ENCODE measurements at regions not wholly inside any gene's neighbourhood (a gene's known extent, or its start where the extent isn't known, plus 50 kb on each side); places are given as distances from the start of the nearest gene placed in this dataset.

DNA sequence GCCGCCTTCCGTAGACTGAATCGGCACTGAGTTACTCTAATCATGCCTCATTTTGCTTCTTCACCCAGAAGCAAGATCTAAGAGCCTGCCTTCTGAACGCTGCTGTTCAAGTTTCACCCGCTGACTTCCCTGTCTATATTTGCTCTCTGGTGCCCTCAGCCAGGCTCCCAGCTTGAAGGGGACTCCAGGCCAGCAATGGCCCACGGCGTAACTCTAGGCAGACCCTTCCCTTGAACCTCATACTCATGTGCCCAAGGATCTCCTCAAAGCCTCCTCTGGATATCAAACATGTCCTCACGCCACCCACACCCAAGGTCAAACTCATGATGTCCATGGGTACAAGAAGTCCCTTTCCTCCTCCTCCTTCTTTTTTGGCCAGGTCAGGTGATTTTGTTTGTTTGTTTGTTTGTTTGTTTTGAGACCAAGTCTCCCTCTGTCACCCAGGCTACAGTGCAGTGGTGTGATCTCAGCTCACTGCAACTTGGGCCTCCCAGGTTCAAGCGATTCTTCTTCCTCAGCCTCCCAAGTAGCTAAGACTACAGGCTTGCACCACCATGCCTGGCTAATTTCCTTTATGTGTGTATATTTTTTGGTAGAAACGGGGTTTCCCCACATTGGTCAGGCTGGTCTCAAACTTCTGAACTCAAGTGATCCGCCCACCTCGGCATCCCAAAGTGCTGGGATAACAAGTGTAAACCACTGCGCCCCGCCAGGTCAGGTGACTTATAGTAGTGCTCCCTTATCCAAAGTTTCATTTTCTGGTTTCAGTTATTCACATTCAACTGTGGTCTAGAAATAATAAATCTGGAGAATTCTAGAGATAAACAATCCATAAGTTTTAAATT is 239.0 kb downstream of the SYK start:
- DNase-seq (ENCODE audit: low read depth in 2 of 2), result no peak

DNA sequence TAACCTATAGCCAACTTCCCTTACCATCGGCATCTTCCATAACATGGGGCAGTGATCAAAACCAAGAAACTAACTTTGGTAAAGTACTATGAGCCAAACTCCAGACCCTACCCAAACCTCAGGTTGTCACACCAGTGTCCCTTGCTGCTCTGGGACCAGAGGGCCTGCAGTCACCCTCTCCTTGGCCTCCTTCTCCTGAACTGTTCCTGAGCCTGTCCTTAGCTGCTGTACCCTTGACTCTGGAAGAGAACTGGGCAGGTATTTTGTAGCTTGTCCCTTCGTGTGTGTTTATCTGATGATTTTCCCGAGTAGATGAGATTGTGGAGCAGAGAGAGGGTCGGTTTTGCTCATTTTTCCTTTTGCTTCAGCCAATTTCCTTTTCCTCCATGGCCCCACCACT is 240.4 kb downstream of the SYK start:
- DNase-seq (ENCODE audit: low read depth in 2 of 2), result no peak

DNA sequence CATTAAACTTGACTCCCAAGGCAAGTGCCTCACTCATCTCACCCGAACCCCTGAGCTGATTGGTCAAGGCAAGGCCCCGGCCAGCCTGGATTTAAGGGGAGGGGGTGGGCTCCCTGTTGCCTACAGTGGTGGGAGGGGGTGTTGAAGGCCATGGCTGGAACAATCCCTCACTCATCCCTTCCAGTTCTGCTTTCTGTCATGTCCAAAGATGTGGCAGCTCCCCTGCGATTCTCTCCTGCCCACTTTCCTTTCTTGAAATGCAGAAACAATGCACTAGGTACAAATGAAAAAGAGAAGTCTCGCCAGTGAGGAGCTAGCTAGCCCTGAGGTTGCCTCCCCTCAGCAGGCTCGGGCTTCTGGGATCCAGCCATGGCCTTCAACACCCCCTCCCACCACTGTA is 240.9 kb downstream of the SYK start:
- DNase-seq (ENCODE audit: low read depth in 2 of 2), result no peak

DNA sequence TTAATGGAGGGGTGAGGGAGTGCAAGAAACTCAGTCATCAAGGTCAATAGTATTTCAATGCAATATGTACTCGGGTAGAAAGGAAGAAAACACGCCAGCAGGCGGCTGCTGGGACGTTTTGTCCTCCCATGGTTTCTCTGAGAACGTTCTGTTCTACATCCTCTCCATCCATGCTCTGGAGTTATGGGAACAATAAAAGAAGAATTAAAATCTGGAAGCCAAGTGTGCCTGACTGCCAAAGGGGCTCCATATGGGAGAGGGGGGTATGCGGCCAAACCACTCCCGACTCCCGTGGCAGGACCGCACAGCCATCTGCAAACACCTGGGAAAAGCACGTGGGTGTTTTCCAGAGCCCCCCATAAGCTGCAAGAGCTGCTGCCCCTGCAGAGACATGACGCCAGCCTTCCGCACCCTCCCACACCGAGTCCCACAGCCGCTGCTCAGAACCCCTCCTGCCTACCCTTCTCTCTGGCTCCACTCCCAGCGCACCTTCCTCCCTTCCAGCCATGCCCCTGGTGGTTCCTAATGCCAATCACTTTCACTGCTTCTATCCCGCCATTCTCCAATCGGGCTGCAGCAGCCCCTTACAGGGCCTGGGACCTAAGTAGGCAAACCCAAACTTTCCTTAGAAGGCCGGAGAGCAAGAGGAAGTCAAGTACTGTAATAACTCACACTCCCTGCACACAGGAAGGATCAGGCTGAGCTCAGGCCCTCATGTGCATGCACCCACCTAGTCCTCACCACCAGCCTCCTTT is 241.6 kb downstream of the SYK start:
- DNase-seq (ENCODE audit: low read depth in 2 of 2), result no peak

DNA sequence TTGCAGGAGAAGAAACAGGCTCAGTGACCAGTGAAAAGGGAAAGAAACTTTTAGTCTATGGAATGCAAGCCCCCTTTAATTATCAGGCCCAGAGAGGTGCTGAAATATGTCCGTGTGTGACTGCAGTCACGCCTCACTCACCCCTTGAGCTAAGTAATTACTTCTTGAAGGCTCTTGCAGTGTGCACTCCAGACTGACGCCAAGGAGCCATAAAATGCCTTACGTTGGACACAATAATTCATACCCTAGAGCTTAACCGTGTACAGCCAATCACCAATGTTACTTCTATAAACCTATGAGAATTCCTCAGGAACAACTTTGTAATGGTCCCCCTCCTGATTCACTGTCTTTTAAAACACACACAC is 242.2 kb downstream of the SYK start:
- no peak for DNase-seq (ENCODE audit: low read depth in 2 of 2)

DNA sequence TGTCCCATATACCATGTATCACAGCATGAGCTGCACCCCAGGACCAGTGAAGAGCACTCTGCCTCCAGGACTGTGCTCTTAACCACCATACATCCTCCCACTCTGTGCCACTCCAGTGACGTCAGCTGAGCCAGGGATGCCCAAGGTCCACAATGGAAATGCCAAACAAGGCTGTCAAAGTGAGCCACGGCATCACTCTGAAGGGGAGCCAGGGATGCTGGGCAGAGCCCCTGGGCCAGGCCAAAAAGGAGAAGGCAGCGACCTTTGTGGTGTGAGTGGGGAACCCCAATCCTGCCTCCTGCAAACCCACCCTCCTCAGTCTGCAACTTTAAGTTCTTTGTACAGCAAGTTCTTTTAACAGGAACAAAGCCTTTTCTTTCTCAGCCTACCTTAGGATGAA is 242.7 kb downstream of the SYK start:
- no peak for DNase-seq (ENCODE audit: low read depth in 2 of 2)

DNA sequence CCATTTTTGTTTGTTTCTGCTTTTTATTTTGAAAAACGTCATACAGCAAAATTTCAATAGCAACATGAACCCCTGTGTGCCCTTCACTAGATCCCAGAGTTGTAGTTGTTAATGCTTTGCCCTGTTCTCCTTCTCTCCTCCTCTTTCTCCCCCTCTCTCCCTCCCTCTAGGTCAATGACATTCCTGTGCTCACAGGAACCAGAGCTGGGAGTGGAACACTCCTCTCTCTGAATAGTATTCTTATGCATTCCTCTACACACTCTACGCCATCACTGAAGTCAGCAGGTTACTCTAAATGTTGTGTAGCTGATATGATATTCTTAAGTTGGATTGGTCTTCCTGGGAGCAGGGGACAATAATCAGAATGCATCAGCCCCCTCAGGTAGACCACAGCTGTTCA is 243.4 kb downstream of the SYK start:
- no peak for DNase-seq (ENCODE audit: low read depth in 2 of 2)

DNA sequence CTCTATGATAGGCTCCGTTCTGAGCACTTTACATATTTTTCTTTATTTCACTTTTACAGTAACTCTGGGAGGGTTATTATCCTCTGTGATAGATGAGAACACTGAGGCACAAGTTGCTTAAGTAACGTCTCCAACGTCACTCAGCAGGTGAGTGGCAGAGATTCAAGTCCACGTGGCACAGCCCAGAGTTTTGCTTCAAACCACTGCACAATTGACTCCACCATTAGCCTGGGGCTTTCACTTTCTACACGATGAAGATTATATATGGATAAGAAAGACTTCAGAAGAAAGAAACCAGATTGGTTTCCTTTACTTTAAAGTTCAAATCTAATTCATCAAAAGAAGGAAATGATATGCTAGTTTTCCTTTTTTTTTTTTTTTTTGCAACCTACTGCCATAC is 245.9 kb downstream of the SYK start:
- peak; percentile 23 to 35 for DNase-seq (ENCODE audit: low read depth in 2 of 2)

DNA sequence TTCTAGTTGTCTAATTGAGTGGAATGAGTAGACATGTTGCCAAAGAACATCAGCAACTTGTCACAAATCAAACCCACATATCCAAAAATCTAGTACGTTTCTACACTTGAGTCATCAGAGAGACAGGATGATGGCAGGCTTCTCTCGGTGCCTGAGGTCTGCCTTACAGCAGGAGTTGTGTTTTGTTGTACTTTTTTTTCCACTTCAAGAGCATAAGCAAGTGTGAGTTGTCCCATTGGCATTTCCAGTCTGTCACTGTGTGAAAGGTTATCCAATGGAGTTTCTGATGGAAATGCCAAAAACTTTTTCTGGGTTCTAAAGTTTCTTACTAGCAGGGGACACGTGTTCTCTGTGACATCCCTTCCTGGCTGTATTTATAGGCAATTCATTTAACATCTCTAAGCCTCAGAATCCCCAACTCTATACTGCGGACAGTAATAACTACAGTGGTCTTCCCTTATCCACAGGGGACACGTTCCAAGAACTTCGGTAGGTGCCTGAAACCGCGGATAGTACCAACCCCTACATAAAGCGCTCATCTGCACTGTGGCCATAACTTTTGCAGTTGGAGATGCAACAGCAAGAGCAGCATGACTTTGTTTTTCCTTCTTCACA is 246.5 kb downstream of the SYK start:
- DNase-seq (ENCODE audit: low read depth in 2 of 2), result no peak

DNA sequence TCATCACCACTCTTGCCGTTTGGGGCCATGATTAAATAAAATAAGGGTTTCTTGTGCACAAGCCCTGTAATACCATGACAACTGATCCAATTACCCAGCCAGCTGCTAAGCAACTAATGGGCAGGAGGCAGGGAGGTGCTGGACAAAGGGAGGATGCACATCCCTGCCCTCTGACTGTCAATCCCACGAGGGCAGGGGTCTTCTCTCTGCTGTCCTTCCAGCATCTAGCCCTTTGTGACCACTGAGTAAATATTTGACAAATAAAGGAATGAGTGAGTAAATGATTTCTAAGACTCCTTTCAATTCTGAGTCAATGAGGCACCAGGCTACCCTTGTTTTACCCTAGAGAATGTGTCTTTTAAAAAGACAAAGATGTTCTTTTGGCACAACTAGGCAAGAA is 247.1 kb downstream of the SYK start:
- no peak for DNase-seq (ENCODE audit: low read depth in 2 of 2)

DNA sequence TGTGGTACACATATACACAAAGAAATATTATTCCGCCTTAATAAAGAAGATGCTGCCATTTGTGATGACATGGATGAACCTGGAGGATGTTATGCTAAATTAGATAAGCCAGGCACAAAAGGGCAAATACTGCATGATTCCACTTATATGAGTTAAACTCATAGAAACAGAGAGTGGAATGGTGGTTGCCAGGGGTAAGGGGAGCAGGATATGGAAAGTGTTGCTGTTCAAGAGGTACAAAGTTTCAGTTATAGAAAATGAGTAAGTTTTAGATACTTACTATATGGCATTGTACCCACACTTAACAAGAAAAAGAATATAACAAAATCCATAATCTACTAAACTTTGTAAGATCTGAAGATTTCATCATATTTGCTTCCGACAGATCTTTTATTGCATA is 252.2 kb downstream of the SYK start:
- DNase-seq (ENCODE audit: low read depth in 2 of 2), result no peak

DNA sequence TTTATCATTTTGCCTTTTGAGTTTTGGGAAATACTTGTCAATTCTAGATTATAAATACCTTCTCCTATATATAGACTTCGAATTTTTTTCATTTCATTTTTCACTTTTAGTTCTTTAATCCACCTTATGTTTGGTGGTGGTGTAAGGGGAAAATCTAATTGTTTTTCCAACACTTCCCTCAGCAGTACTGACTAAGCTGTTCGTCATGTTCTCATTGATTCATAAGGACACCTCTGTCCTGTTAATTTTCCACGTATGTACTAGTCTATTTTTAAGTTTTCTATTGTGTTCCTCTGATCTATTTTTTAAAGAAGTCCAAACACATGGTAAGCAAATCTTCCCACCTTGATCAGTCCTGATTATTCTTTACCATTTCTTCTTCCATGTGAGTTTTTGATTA is 254.2 kb downstream of the SYK start:
- DNase-seq (ENCODE audit: low read depth in 2 of 2), result no peak

DNA sequence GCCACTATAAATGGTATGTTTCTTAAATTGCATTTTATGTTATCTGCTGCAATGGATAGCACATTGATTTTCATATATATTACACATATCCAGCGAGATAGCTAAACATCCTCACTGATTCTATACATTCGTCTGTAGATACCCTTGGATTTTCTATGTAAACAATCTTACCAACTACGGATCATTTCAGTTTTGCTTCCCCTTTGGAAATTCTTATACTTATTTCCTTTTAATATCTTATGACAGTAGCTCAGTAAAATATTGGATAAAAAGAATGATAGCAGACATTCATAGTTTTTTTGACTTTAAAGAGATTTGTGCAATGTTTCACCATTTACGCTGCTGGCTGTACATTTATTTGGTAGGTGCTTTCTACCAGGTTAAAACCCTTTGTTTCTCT is 254.9 kb downstream of the SYK start:
- no peak for DNase-seq (ENCODE audit: low read depth in 2 of 2)

DNA sequence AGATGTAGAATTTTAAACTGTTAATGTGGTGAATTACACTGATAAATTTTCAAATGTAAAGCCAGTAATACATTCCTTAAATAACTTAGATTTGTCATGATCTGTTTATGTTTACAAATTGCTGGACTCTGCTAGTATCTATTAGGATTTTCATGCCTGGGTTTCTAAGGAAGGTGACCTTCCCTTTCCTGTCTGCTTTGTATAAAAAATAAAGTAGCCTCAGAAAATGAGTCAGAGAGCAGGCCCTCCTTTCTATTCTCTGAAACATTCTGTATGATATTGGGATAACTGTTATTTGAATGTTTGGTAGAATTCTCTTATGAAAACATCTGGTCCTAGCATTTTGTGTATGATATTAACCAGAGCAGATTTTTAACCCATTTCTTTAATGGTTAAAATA is 255.3 kb downstream of the SYK start:
- no peak for DNase-seq (ENCODE audit: low read depth in 2 of 2)

DNA sequence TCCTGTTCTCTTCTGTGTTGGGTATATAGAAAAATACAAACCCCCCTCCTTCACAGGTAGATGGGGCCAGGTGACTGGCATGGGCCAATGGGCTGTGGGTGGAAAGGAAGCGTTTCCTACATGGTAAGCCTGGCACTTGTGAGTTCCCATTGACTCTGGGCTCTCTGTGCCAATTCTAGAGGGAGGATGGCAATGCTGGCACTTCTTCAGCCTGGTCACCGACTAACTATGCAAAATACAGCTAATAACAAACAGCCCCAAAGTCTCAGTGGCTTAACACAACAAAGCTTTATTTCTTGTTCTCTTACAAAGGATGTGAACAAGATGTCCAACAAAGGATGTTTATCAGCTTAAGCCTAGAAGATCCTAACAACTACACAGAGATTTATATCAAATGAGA is 258.1 kb downstream of the SYK start:
- no peak for DNase-seq (ENCODE audit: low read depth in 2 of 2)

DNA sequence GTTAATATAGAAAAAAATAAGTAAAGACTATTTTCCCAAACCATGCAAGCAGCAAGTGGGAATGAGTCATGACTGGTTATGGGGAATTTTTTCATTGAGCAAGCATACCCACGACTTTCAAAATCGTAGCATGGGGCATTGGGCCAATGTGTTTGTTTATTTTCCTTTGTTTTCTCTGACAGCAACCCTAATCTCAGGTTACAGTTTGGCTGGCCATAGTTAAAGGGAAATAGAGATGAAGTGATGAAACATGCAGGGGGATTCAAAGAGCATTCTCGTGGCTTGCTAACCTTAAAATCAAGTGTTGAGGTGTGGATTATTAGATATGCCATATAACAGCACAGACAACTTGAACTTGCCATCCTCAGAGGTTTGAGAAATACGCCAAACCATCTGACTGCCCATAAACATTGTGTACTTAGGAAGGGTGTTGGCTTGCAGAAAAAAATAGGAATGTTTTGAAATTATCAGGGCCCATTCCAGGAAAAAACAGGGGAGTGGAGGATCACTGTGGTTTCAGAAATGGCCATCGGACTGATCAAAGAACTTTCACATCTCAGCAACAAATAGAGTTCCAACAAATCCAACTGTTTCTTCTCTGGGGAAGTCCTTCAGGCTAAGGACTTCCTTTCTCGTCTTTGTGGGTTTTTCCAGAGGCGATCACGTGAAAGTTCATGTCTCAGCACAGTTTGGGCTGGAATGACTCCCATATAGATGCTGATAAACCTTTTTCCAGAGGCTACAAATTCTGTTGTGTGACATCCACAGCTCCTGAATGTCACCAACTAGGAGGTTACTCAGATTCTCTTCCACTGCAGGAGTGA is 259.1 kb downstream of the SYK start:
- no peak for DNase-seq (ENCODE audit: low read depth in 2 of 2)

DNA sequence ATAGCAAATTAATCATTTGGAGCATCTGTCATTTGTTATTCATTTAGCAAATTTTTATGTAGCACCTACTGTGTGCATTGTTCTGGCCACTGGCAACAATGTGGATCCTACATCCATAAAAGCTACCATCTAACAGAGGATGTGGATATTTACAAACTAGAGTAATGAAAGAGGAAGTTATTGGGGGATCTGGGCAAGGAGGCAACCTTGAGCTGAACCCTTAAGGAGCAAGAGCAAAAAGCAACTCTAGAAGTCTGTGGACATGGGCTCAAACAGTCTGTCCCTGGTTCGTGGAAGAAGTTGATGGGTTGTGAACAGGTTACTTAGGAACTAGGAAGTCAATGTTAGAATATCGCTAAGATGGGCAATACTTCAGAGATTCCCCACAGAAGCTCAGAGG is 259.9 kb downstream of the SYK start:
- no peak for DNase-seq (ENCODE audit: low read depth in 2 of 2)

DNA sequence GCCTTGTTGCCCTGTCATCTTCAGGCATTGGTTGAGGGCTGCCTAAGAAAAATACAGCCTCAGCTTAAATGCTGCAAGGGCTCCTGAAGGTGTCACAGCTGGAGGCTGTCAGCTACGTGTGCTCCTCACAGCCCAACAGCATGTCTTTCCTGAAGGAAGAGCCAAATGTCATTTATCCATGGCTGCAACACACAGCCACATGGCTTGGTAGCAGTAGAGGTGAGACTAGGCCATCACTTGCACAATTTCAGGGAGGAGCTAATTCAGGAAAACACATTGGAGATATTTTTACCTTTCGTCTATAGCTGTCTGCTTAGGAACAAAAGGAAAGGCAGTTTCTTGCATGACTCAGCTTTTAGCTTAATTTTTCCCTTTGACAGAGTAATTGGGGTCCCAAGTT is 260.7 kb downstream of the SYK start:
- no peak for DNase-seq (ENCODE audit: low read depth in 2 of 2)

DNA sequence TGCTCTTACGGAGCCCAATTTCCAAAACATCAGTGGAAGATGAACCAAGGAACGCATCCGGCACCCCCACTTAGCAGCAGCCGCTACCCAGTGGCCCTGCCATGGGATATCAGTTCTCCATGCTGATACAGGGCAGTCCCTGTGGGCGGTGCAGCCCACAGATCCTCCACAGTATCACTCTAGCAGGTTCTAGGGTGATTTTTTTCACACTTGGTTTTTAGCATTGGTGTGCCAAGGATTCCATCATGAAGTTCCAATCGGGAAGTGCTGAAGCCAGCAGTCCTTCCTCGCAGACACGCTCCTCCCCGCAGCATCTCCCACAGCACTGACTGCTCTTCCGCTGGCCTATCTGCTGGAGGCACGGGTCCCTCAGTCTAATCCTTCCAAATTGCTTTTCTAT is 261.9 kb downstream of the SYK start:
- no peak for DNase-seq (ENCODE audit: low read depth in 2 of 2)

DNA sequence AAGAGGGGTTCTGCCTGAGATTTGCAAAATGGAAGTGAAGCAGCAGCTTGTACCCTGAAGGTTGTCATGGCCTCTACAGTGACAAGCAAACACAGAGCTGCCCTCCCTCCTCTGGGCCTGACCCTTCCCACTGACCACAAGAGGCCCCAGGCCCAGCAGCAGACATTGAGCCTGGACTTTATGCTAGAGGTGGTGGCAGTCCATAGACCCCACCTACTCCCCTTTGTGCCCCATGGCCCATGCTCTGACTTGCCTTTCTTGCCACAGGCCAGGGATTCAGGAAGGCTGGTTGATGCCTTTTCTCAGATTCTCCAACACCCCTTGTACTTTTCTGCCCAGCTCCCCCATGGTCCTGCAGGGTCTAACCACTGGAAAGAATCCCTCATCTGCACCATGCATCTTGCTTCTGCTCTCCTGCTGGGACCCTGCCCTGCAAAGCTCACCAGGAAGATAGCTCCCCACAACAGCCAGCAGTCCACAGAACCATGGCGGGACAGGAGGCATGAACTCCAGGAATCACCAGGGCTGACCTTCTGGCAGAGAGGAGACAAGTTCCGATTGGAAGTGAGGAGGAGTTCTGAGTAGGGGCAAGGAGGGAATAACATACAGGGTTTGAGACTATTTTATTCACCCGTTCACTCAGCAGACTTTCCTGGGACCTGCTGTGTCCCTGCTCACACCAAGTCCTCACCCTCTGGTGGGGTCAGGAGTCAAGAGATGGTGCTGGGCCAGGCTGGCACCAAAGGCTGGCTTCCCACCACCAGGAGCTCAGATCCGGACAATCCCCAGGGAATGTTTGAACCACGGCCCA is 263.8 kb downstream of the SYK start:
- no peak for DNase-seq (ENCODE audit: low read depth in 2 of 2)

DNA sequence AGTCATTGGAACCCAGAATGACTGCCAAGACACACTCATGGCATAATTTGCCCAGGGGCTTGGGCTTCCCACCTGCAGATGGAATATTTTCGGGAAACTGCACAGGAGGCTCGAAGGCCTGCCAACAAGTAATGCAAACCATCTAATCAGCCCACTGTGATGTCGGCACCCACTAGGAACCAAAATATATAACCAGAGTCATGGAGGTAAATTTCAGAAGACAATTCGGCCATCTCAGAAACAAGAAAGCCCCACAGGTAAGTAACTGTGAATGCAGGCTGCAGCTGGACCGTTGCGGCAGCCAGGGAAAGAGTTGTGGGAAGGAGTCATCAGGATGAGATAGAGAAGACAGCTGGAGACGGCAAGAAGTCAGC is 264.4 kb downstream of the SYK start:
- DNase-seq (ENCODE audit: low read depth in 2 of 2), result no peak

Measured in stimulated activated CD8-positive, alpha-beta memory T cell treated with anti-CD3 and anti-CD28 coated beads, Interleukin-7, amount 100 ng/mL, for 4 hours (primary cell).